GM23338 (cell line): ENCODE measurements at regions not wholly inside any gene's neighbourhood (a gene's known extent, or its start where the extent isn't known, plus 50 kb on each side); places are given as distances from the start of the nearest gene placed in this dataset.
A peak's percentile ranks its signal among the peaks of the same experiment; 100 is the strongest.

Experiments used
- ATAC-seq: fragments of 200-7000 bp; cut with Tn5 transposase; 3 replicates; pipeline ENCODE4 v1.9.1; 2020
- DNase-seq: peaks from one replicate; pipeline ENCODE4 v3.0.0-alpha.2; 2015; ENCODE audit warnings: low spot score
- H2AFZ ChIP-seq: fragments of 200-600 bp; sonication (generic); 2 replicates; pipeline ENCODE4 v1.8.0; 2016; ENCODE audit warnings: antibody characterized with exemption, mild to moderate bottlenecking, moderate library complexity
- H3F3A ChIP-seq: fragments of 200-600 bp; sonication (generic); replicated peaks from 2 replicates; pipeline ENCODE4 v1.8.0; 2017; ENCODE audit warnings: antibody characterized with exemption, mixed run types, low read depth
- H3K27ac ChIP-seq: fragments of 200-600 bp; sonication (generic); 2 replicates; pipeline ENCODE4 v1.6.1; 2016; ENCODE audit warnings: low read depth
- H3K27me3 ChIP-seq: fragments of 200-600 bp; sonication (generic); 2 replicates; pipeline ENCODE4 v1.8.0; 2016; ENCODE audit warnings: mild to moderate bottlenecking, mixed run types, moderate library complexity; ENCODE audit not compliant: insufficient read depth
- H3K36me3 ChIP-seq: fragments of 200-600 bp; sonication (generic); 2 replicates; pipeline ENCODE4 v1.8.0; 2016; ENCODE audit warnings: mild to moderate bottlenecking; ENCODE audit not compliant: insufficient read depth
- H3K4me1 ChIP-seq: fragments of 200-600 bp; sonication (generic); 2 replicates; pipeline ENCODE4 v1.8.0; 2016; ENCODE audit warnings: mild to moderate bottlenecking, moderate library complexity; ENCODE audit not compliant: insufficient read depth
- H3K4me2 ChIP-seq: fragments of 200-600 bp; sonication (generic); 2 replicates; pipeline ENCODE4 v1.7.1; 2017; ENCODE audit warnings: mixed run types
- H3K4me3 ChIP-seq: fragments of 200-600 bp; sonication (generic); 2 replicates; pipeline ENCODE4 v1.6.1; 2016; ENCODE audit warnings: mixed run types
- H3K79me2 ChIP-seq: fragments of 200-600 bp; sonication (generic); replicated peaks from 2 replicates; pipeline ENCODE4 v1.8.0; 2017; ENCODE audit warnings: mild to moderate bottlenecking; ENCODE audit not compliant: insufficient read depth
- H3K9me2 ChIP-seq: fragments of 200-600 bp; sonication (generic); 2 replicates; pipeline ENCODE4 v1.8.0; 2017; ENCODE audit not compliant: insufficient read depth
- H4K20me1 ChIP-seq: fragments of 200-600 bp; sonication (generic); replicated peaks from 2 replicates; pipeline ENCODE4 v1.8.0; 2017; ENCODE audit warnings: mild to moderate bottlenecking; ENCODE audit not compliant: insufficient read depth
- H3K27ac Mint-ChIP-seq: 2 replicates; pipeline ENCODE4 v1.8.0; 2020; ENCODE audit warnings: inconsistent platforms, mild to moderate bottlenecking, moderate library complexity, mixed read lengths
- H3K27me3 Mint-ChIP-seq: 3 replicates; pipeline ENCODE4 v1.8.0; 2022; ENCODE audit warnings: low read depth, mild to moderate bottlenecking, moderate library complexity, mixed read lengths, inconsistent platforms; ENCODE audit not compliant: insufficient read depth, poor library complexity
- H3K36me3 Mint-ChIP-seq: 3 replicates; pipeline ENCODE4 v1.8.0; 2021; ENCODE audit warnings: low read depth, mild to moderate bottlenecking, inconsistent platforms, moderate library complexity, mixed read lengths
- H3K4me1 Mint-ChIP-seq: 3 replicates; pipeline ENCODE4 v1.8.0; 2020; ENCODE audit warnings: mild to moderate bottlenecking, inconsistent platforms, mixed read lengths
- H3K4me3 Mint-ChIP-seq: 3 replicates; pipeline ENCODE4 v1.8.0; 2021; ENCODE audit warnings: moderate library complexity, mild to moderate bottlenecking, inconsistent platforms, mixed read lengths
- H3K9me3 Mint-ChIP-seq: 3 replicates; pipeline ENCODE4 v1.8.0; 2020; ENCODE audit warnings: moderate library complexity, mild to moderate bottlenecking, inconsistent platforms, mixed read lengths
- CREB1 ChIP-seq: fragments of 250-450 bp; sonication (Bioruptor Pico); IDR thresholded peaks from 2 replicates; pipeline ENCODE4 v1.5.0; 2020; ENCODE audit warnings: low read depth, mild to moderate bottlenecking, moderate library complexity
- EZH2 ChIP-seq: fragments of 200-600 bp; sonication (generic); IDR thresholded peaks from one replicate; pipeline ENCODE4 v1.8.0; 2017; ENCODE audit warnings: antibody characterized with exemption, mild to moderate bottlenecking, low read depth; ENCODE audit not compliant: unreplicated experiment
- EZH2phosphoT487 ChIP-seq: fragments of 200-600 bp; sonication (generic); IDR thresholded peaks from one replicate; pipeline ENCODE4 v1.8.1; 2018; ENCODE audit warnings: antibody characterized with exemption; ENCODE audit not compliant: unreplicated experiment
- JUNB ChIP-seq: IDR thresholded peaks from one replicate; pipeline ENCODE4 v1.6.1; 2016; ENCODE audit warnings: antibody characterized with exemption; ENCODE audit not compliant: unreplicated experiment
- NANOG ChIP-seq: IDR thresholded peaks from 2 replicates; pipeline ENCODE4 v1.6.1; 2016; ENCODE audit warnings: antibody characterized with exemption, borderline replicate concordance
- POLR2AphosphoS5 ChIP-seq: IDR thresholded peaks from 2 replicates; pipeline ENCODE4 v1.6.1; 2016; ENCODE audit warnings: antibody characterized with exemption, low read depth
- STAT1 ChIP-seq: IDR thresholded peaks from one replicate; pipeline ENCODE4 v1.6.1; 2016; ENCODE audit warnings: antibody characterized with exemption; ENCODE audit not compliant: unreplicated experiment
- ZNF114 ChIP-seq: fragments of 250-450 bp; sonication (Bioruptor Pico); IDR thresholded peaks from 2 replicates; pipeline ENCODE4 v1.5.0; 2020; ENCODE audit warnings: mild to moderate bottlenecking, moderate library complexity
- ZNF331 ChIP-seq: fragments of 250-450 bp; sonication (Bioruptor Pico); IDR thresholded peaks from 2 replicates; pipeline ENCODE4 v1.5.0; 2020; ENCODE audit warnings: low read depth, mild to moderate bottlenecking, moderate library complexity
- TF ChIP-seq, protein P1 (sequence below): IDR thresholded peaks from one replicate; pipeline ENCODE4 v1.6.1; 2018; ENCODE audit warnings: antibody characterized with exemption; ENCODE audit not compliant: unreplicated experiment
- TF ChIP-seq, protein P2 (sequence below): fragments of 250-450 bp; sonication (Bioruptor Pico); IDR thresholded peaks from 2 replicates; pipeline ENCODE4 v1.5.0; 2020; ENCODE audit warnings: mild to moderate bottlenecking, moderate library complexity
- TF ChIP-seq, protein P3 (sequence below), 2 experiments: fragments of 200-600 bp in 1 of 2; sonication (generic) in 1 of 2; conservative IDR thresholded peaks; 2 replicates each; pipeline versions ENCODE4 v1.5.1 to v1.6.1; 2016 to 2017; ENCODE audit warnings: antibody characterized with exemption in 2 of 2, low read depth in 2 of 2, mild to moderate bottlenecking in 2 of 2, moderate library complexity in 1 of 2
- TF ChIP-seq, protein P4 (sequence below): IDR thresholded peaks from 2 replicates; pipeline ENCODE4 v1.6.1; 2016; ENCODE audit warnings: antibody characterized with exemption

DNA sequence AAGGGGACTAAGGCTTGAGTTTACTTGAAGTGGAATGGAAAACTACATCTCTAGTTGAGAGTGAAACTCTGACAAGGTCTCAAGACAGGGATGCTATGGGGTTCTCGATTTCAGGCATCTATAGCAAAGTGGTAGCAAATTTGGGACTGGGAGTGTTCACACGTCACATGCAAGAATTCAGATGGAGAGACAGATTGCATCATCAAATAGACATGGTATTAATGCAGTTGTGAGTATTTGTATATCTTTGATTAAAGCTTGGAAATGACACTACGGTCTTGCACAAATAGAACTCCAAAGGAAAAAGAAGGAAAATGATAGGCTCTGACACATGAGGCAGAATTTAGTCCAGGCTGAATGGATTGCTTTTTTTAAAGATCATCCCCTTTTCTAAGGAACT lies 1061.6 kb upstream of the FANCL start:
- no peaks in the 10 kb centered on the region for H3K27me3 ChIP-seq
- DNase-seq (no peak), ATAC-seq (no peak)
- no peak overlapping the region for H3K4me2 ChIP-seq
- no peaks in the 10 kb centered on the region for H3F3A ChIP-seq
- H3K27me3 Mint-ChIP-seq = peaks cover 1% of the 10 kb centered on the region
- no peaks in the 10 kb centered on the region for H3K9me2 ChIP-seq
- no peak for TF ChIP-seq ZNF114 (CRISPR knock-in tag)
- no peak for TF ChIP-seq EZH2
- no peak for TF ChIP-seq EZH2phosphoT487
- no peak for TF ChIP-seq ZNF331 (CRISPR knock-in tag)
- TF ChIP-seq NANOG = no peak
- TF ChIP-seq CREB1 (CRISPR knock-in tag) = no peak
- TF ChIP-seq, protein P1, sequence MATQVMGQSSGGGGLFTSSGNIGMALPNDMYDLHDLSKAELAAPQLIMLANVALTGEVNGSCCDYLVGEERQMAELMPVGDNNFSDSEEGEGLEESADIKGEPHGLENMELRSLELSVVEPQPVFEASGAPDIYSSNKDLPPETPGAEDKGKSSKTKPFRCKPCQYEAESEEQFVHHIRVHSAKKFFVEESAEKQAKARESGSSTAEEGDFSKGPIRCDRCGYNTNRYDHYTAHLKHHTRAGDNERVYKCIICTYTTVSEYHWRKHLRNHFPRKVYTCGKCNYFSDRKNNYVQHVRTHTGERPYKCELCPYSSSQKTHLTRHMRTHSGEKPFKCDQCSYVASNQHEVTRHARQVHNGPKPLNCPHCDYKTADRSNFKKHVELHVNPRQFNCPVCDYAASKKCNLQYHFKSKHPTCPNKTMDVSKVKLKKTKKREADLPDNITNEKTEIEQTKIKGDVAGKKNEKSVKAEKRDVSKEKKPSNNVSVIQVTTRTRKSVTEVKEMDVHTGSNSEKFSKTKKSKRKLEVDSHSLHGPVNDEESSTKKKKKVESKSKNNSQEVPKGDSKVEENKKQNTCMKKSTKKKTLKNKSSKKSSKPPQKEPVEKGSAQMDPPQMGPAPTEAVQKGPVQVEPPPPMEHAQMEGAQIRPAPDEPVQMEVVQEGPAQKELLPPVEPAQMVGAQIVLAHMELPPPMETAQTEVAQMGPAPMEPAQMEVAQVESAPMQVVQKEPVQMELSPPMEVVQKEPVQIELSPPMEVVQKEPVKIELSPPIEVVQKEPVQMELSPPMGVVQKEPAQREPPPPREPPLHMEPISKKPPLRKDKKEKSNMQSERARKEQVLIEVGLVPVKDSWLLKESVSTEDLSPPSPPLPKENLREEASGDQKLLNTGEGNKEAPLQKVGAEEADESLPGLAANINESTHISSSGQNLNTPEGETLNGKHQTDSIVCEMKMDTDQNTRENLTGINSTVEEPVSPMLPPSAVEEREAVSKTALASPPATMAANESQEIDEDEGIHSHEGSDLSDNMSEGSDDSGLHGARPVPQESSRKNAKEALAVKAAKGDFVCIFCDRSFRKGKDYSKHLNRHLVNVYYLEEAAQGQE = no peak
- TF ChIP-seq, protein P2, sequence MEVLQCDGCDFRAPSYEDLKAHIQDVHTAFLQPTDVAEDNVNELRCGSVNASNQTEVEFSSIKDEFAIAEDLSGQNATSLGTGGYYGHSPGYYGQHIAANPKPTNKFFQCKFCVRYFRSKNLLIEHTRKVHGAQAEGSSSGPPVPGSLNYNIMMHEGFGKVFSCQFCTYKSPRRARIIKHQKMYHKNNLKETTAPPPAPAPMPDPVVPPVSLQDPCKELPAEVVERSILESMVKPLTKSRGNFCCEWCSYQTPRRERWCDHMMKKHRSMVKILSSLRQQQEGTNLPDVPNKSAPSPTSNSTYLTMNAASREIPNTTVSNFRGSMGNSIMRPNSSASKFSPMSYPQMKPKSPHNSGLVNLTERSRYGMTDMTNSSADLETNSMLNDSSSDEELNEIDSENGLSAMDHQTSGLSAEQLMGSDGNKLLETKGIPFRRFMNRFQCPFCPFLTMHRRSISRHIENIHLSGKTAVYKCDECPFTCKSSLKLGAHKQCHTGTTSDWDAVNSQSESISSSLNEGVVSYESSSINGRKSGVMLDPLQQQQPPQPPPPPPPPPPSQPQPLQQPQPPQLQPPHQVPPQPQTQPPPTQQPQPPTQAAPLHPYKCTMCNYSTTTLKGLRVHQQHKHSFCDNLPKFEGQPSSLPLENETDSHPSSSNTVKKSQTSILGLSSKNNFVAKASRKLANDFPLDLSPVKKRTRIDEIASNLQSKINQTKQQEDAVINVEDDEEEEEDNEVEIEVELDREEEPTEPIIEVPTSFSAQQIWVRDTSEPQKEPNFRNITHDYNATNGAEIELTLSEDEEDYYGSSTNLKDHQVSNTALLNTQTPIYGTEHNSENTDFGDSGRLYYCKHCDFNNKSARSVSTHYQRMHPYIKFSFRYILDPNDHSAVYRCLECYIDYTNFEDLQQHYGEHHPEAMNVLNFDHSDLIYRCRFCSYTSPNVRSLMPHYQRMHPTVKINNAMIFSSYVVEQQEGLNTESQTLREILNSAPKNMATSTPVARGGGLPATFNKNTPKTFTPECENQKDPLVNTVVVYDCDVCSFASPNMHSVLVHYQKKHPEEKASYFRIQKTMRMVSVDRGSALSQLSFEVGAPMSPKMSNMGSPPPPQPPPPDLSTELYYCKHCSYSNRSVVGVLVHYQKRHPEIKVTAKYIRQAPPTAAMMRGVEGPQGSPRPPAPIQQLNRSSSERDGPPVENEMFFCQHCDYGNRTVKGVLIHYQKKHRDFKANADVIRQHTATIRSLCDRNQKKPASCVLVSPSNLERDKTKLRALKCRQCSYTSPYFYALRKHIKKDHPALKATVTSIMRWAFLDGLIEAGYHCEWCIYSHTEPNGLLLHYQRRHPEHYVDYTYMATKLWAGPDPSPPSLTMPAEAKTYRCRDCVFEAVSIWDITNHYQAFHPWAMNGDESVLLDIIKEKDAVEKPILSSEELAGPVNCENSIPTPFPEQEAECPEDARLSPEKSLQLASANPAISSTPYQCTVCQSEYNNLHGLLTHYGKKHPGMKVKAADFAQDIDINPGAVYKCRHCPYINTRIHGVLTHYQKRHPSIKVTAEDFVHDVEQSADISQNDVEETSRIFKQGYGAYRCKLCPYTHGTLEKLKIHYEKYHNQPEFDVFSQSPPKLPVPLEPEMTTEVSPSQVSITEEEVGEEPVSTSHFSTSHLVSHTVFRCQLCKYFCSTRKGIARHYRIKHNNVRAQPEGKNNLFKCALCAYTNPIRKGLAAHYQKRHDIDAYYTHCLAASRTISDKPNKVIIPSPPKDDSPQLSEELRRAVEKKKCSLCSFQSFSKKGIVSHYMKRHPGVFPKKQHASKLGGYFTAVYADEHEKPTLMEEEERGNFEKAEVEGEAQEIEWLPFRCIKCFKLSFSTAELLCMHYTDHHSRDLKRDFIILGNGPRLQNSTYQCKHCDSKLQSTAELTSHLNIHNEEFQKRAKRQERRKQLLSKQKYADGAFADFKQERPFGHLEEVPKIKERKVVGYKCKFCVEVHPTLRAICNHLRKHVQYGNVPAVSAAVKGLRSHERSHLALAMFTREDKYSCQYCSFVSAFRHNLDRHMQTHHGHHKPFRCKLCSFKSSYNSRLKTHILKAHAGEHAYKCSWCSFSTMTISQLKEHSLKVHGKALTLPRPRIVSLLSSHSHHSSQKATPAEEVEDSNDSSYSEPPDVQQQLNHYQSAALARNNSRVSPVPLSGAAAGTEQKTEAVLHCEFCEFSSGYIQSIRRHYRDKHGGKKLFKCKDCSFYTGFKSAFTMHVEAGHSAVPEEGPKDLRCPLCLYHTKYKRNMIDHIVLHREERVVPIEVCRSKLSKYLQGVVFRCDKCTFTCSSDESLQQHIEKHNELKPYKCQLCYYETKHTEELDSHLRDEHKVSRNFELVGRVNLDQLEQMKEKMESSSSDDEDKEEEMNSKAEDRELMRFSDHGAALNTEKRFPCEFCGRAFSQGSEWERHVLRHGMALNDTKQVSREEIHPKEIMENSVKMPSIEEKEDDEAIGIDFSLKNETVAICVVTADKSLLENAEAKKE (CRISPR knock-in tag) = no peak
- TF ChIP-seq, protein P3, sequence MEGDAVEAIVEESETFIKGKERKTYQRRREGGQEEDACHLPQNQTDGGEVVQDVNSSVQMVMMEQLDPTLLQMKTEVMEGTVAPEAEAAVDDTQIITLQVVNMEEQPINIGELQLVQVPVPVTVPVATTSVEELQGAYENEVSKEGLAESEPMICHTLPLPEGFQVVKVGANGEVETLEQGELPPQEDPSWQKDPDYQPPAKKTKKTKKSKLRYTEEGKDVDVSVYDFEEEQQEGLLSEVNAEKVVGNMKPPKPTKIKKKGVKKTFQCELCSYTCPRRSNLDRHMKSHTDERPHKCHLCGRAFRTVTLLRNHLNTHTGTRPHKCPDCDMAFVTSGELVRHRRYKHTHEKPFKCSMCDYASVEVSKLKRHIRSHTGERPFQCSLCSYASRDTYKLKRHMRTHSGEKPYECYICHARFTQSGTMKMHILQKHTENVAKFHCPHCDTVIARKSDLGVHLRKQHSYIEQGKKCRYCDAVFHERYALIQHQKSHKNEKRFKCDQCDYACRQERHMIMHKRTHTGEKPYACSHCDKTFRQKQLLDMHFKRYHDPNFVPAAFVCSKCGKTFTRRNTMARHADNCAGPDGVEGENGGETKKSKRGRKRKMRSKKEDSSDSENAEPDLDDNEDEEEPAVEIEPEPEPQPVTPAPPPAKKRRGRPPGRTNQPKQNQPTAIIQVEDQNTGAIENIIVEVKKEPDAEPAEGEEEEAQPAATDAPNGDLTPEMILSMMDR (conservative IDR thresholded peaks at IDR 0.05; ENCODE audit: low read depth in 2 of 2) = no peak
- TF ChIP-seq JUNB = no peak
- TF ChIP-seq POLR2AphosphoS5 = no peak
- TF ChIP-seq, protein P4, sequence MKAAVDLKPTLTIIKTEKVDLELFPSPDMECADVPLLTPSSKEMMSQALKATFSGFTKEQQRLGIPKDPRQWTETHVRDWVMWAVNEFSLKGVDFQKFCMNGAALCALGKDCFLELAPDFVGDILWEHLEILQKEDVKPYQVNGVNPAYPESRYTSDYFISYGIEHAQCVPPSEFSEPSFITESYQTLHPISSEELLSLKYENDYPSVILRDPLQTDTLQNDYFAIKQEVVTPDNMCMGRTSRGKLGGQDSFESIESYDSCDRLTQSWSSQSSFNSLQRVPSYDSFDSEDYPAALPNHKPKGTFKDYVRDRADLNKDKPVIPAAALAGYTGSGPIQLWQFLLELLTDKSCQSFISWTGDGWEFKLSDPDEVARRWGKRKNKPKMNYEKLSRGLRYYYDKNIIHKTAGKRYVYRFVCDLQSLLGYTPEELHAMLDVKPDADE = no peak
- no peak for TF ChIP-seq STAT1
- no peak overlapping the region for H3K4me3 Mint-ChIP-seq
- H3K36me3 Mint-ChIP-seq = no peaks in the 10 kb centered on the region
- peaks cover 10% of the 10 kb centered on the region; the same call in 1 of the 2 replicates for H3K4me1 ChIP-seq
- H3K36me3 ChIP-seq = no peaks in the 10 kb centered on the region
- H3K27ac ChIP-seq = no peak overlapping the region
- H4K20me1 ChIP-seq = no peaks in the 10 kb centered on the region
- peak overlapping the region; percentile 20; the same call in 1 of the 2 replicates for H2AFZ ChIP-seq
- no peak overlapping the region for H3K27ac Mint-ChIP-seq
- no peaks in the 10 kb centered on the region for H3K79me2 ChIP-seq
- H3K4me3 ChIP-seq = no peak overlapping the region
- peaks cover 13% of the 10 kb centered on the region; the same call in 2 of the 3 replicates for H3K4me1 Mint-ChIP-seq
- H3K9me3 Mint-ChIP-seq = no peaks in the 10 kb centered on the region
